ENCODE measurements at regions not wholly inside any gene's neighbourhood (a gene's known extent, or its start where the extent isn't known, plus 50 kb on each side); places are given as distances from the start of the nearest gene placed in this dataset.

GRCh38 chr10:44564361-44564760 lies 179.5 kb upstream of the CXCL12 start:
- TF ChIP-seq, protein P1, sequence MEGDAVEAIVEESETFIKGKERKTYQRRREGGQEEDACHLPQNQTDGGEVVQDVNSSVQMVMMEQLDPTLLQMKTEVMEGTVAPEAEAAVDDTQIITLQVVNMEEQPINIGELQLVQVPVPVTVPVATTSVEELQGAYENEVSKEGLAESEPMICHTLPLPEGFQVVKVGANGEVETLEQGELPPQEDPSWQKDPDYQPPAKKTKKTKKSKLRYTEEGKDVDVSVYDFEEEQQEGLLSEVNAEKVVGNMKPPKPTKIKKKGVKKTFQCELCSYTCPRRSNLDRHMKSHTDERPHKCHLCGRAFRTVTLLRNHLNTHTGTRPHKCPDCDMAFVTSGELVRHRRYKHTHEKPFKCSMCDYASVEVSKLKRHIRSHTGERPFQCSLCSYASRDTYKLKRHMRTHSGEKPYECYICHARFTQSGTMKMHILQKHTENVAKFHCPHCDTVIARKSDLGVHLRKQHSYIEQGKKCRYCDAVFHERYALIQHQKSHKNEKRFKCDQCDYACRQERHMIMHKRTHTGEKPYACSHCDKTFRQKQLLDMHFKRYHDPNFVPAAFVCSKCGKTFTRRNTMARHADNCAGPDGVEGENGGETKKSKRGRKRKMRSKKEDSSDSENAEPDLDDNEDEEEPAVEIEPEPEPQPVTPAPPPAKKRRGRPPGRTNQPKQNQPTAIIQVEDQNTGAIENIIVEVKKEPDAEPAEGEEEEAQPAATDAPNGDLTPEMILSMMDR (conservative IDR thresholded peaks at IDR 0.05), result no peak
- no peak for TF ChIP-seq EZH2 (IDR thresholded peaks at IDR 0.05; ENCODE audit: low read depth)

All from PC-9 (cell line).